ENCODE measurements at regions not wholly inside any gene's neighbourhood (a gene's known extent, or its start where the extent isn't known, plus 50 kb on each side); places are given as distances from the start of the nearest gene placed in this dataset.

DNA sequence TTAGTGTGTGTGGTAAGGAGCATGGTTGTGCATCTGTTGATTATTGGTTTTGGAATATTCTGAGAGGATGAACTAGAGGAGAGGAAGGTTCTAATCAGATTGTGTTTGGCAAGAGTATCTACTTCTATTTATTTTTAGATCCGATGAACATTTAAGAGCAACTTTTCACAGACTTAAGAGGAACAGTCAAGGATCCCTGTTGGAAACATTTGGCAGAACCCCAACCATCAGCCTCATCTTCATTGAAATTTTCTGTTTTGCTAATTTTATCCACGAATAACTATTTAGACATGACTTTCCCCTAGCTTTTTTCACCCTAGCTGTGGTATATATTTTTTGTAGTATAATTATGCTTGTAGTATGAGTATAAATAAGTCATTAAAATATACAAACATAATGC, 868.5 kb downstream of the MAT2B start:
- Histone ChIP-seq H3K36me3 (replicated peaks in 1 of 2) (no peaks in the 10 kb centered on the region), H3K27me3 (no peaks in the 10 kb centered on the region), H3K4me1 (replicated peaks in 1 of 2) (no peaks in the 10 kb centered on the region), H3K4me3 (no peak overlapping the region), H3K9me3 (replicated peaks in 1 of 3) (no peaks in the 10 kb centered on the region), H3K27ac (no peak overlapping the region)
- TF ChIP-seq POLR2A (IDR thresholded peaks at IDR 0.05): no peak
- TF ChIP-seq, protein P1, sequence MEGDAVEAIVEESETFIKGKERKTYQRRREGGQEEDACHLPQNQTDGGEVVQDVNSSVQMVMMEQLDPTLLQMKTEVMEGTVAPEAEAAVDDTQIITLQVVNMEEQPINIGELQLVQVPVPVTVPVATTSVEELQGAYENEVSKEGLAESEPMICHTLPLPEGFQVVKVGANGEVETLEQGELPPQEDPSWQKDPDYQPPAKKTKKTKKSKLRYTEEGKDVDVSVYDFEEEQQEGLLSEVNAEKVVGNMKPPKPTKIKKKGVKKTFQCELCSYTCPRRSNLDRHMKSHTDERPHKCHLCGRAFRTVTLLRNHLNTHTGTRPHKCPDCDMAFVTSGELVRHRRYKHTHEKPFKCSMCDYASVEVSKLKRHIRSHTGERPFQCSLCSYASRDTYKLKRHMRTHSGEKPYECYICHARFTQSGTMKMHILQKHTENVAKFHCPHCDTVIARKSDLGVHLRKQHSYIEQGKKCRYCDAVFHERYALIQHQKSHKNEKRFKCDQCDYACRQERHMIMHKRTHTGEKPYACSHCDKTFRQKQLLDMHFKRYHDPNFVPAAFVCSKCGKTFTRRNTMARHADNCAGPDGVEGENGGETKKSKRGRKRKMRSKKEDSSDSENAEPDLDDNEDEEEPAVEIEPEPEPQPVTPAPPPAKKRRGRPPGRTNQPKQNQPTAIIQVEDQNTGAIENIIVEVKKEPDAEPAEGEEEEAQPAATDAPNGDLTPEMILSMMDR (IDR thresholded peaks at IDR 0.05): no peak
- WGBS, 4 donors: 39 to 60% (median 51%) methylated on average over 2 of the region's 2 CpGs
- DNase-seq: no peak
- intact Hi-C loops (cut with DNase I): no loop called here

DNA sequence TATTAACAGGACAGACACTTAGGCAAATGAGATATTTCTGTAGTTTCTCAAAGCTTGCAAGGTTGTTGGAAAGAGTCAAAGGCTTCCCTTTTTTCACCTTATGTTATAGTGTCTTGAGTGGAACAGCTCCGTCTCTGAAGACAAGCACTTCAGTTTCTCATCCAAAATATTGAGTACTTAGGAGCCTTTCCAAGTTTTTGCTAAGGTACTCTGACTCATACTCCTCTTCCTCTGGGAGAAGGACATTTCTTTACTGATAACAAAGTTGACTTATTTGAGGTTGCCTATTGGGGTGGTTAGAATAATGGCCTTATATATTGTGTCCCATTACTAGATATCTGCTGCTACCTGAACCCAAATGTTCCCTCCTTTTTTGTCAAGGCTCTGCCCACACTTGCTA, 869.6 kb downstream of the MAT2B start:
- H3K27ac ChIP-seq: no peak overlapping the region
- H3K9me3 ChIP-seq (replicated peaks in 1 of 3): no peaks in the 10 kb centered on the region
- TF ChIP-seq POLR2A (IDR thresholded peaks at IDR 0.05): no peak
- TF ChIP-seq, protein P1 (IDR thresholded peaks at IDR 0.05): no peak
- DNase-seq: no peak
- no peaks in the 10 kb centered on the region for H3K27me3 ChIP-seq
- intact Hi-C loops (cut with DNase I): no loop called here
- 27 to 47% (median 39%) methylated on average over 1 of the region's 1 CpG for WGBS, 4 donors
- no peak overlapping the region for H3K4me3 ChIP-seq
- H3K36me3 ChIP-seq (replicated peaks in 1 of 2): no peaks in the 10 kb centered on the region
- no peaks in the 10 kb centered on the region for H3K4me1 ChIP-seq (replicated peaks in 1 of 2)

DNA sequence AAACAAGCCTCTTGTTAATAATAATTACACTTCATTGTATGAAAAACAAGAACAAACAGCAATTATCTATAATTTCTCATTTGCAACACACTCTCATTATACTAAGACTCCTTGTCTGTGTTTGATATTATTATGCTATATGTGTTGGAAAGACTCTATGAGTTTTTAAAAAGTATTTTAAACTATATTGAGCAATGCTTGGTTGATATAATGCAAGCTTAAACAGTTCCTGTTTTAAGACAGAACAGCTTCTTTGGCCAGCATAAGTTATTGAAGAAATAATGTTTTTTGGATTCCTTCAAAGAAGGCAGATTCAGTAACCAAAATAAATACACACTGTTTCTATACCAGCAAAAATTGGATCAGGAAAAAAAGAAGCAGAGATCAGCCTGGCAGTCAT, 871.4 kb downstream of the MAT2B start:
- no peaks in the 10 kb centered on the region for H3K27me3 ChIP-seq
- intact Hi-C loops (cut with DNase I): no loop called here
- no peak overlapping the region for H3K27ac ChIP-seq
- no peaks in the 10 kb centered on the region for H3K36me3 ChIP-seq (replicated peaks in 1 of 2)
- H3K4me1 ChIP-seq (replicated peaks in 1 of 2): no peaks in the 10 kb centered on the region
- TF ChIP-seq, protein P1 (IDR thresholded peaks at IDR 0.05): no peak
- no peak for TF ChIP-seq POLR2A (IDR thresholded peaks at IDR 0.05)
- H3K9me3 ChIP-seq (replicated peaks in 1 of 3): peaks cover 0 to 7% (median 0%) of the 10 kb centered on the region in 3 donors
- H3K4me3 ChIP-seq: no peak overlapping the region
- no peak for DNase-seq

DNA sequence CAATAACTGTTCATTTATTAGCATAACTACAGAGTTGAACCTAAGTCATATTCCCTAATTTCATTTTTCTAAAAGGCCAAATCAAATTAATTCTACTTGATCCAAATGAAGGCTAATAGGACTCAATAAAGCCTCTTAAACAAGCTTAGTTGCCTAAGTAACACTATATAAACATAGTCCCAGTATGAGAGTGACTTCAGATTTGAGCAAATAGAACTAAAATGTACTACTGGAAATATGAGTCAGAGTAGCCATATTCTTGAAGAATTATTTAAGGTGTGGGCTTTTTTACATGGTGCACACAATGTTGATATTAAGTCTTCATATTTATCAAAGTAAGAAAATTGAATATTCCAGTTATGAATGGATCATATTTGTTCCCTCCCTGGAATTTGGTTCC, 872.3 kb downstream of the MAT2B start:
- H3K27me3 ChIP-seq: no peaks in the 10 kb centered on the region
- intact Hi-C loops (cut with DNase I): no loop called here
- no peak for TF ChIP-seq POLR2A (IDR thresholded peaks at IDR 0.05)
- TF ChIP-seq, protein P1 (IDR thresholded peaks at IDR 0.05): no peak
- peaks cover 0 to 8% (median 0%) of the 10 kb centered on the region in 3 donors for H3K9me3 ChIP-seq (replicated peaks in 1 of 3)
- no peak overlapping the region for H3K4me3 ChIP-seq
- H3K27ac ChIP-seq: no peak overlapping the region
- H3K36me3 ChIP-seq (replicated peaks in 1 of 2): no peaks in the 10 kb centered on the region
- DNase-seq: no peak
- H3K4me1 ChIP-seq (replicated peaks in 1 of 2): no peaks in the 10 kb centered on the region
